ENCODE measurements at regions not wholly inside any gene's neighbourhood (a gene's known extent, or its start where the extent isn't known, plus 50 kb on each side); places are given as distances from the start of the nearest gene placed in this dataset.

- no peak for TF ChIP-seq CTCF (IDR thresholded peaks at IDR 0.05)
- TF ChIP-seq POLR2A (IDR thresholded peaks at IDR 0.05): no peak
Observed at GRCh38 chr4:140254651-140255299, 100.8 kb upstream of the MAML3 start.

Data from right lobe of liver (tissue), 4 donors.